NT2/D1 (cell line): ENCODE measurements at regions not wholly inside any gene's neighbourhood (a gene's known extent, or its start where the extent isn't known, plus 50 kb on each side); places are given as distances from the start of the nearest gene placed in this dataset.

Experiments
- SUZ12 ChIP-seq: IDR thresholded peaks from 2 replicates; pipeline ENCODE4 v1.6.1; 2011; ENCODE audit not compliant: insufficient read length, insufficient read depth; ENCODE audit errors: extremely low read depth
- ZNF274 ChIP-seq: IDR thresholded peaks from 2 replicates; pipeline ENCODE4 v1.6.1; 2011; ENCODE audit warnings: mild to moderate bottlenecking, low read depth, low read length

DNA sequence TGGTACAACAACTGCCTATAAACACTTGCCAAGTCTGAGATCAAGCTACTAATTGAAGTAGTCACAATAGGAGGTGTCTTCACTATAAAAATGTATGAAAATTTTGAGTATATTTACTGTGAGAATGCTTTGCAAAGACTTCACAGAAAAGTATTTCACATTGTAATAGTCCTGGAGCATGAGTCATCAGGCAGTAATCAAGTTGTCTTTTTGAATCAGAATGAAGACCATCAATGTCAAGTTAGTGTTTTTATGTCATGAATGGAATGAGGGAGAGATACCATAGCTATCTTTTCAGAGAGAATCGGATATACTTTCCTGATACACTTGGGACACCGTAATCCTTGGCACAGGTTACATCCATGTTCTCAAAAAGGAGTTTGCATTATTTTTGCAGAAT, 466.9 kb upstream of the ARRDC3 start:
- TF ChIP-seq SUZ12, result no peak
- TF ChIP-seq ZNF274, result no peak
